HG02943 (cell line): ENCODE measurements at regions not wholly inside any gene's neighbourhood (a gene's known extent, or its start where the extent isn't known, plus 50 kb on each side); places are given as distances from the start of the nearest gene placed in this dataset.

Experiments
- ATAC-seq: cut with Tn5 transposase; IDR thresholded peaks from one replicate; pipeline ENCODE4 v1.9.1; 2021; ENCODE audit warnings: mild to moderate bottlenecking, low read depth, moderate library complexity; ENCODE audit not compliant: unreplicated experiment

DNA sequence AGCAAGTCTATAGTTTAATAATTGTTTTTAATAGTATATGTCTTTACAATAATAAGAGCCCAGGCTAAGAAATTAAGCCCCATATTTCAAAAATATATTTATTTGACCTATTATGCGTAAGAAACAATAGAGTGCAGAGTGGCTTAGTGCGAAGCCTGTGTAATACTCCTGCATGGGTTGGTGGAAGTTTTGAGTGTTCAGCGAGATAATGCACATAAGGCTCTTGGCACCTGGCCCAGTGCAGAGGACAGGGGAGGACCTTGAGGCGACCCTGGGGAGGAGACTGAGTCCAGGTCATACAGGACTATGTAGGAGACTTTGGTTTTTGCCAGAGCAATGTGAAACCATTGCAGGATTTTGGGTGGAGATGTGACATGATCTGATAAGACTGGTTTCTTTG, 132.4 kb upstream of the ST6GAL2 start:
- ATAC-seq, result no peak

DNA sequence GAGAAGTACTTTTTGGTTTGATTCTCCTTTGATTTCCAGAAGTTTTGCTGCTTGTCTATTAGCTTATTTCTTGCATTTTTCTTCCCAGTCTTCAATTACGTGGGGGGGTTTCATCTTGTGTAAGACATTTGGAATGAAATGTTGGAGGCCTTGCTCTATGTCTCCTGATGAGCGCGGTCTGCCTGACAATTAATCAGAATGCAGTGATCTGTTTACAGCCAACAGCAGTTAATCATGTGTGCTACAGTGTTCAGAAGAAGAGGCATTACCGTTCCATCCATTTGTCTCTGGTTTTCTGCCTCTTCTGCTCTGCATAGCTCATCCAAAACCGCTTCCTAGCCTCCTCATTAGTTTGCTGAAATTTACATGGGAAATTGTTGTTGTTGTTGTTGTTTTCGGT, 134.4 kb upstream of the ST6GAL2 start:
- ATAC-seq, result no peak

DNA sequence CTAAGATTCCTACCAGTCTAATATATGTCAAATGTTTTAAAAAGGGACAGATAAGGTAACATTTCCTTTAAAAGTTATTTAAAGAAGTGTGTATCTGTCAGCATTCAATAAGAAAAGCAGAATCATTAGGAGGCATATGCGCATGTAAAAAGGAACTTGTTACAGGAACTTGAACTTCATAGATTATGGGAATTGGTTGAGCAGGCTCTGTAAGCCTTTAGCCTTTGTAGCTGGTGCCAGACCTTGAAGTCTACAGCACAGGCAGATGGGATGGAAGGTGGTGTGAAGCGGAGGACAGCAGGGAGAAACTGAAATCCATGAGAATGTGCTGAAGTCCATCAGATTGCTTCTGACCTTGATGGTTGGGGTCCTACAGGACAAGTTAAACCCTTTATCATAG, 138.3 kb upstream of the ST6GAL2 start:
- ATAC-seq, result no peak

DNA sequence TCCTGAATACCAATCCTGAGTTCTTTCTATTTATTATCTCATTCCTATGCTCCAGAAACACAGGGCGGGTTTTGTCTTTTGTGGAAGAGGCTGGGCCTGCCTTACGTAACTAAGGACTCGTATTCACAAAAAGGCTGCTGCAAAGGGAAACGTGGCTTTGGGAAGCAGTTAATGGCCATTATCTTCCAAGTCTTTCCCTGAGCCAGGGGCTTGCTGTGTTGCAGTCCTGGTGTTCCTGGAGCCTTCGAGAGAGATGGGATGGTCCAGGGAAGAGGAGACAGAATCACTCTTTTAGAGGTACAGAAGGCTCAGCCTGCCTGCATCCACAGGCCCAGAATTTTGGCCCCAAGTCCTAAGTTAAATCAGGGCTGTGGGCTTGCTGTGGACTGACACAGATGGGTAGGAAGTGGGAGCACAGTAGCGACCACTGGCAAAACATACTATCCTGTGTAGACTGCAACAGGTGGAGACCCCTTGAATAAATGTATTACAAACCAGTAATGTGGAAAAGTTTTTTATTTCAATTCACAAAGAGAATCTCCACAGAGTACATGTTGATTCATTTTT, 139.4 kb upstream of the ST6GAL2 start:
- ATAC-seq, result no peak

DNA sequence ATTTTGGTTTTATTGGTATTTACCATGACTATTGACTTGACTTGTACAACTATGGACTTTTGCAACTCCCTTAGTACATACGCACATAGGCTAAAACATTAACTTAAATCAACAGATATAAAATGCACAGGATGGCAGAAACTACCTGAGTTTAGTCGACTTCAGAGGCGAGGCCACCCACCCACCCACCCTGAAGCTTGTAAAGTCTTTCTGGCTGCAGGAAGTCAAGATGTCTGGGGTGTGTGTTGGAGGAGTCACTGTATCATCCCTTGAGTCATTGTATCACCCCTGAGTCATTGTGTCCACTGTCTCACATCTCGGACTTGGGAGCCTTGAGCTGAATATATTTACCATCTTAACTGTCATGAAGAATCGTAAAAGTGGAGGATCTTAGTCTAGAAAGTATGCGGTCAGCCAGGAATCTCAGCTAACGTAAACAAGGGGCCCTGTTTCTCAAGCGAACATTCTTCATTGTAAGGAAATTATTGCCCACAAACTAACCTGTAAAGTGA, 140.0 kb upstream of the ST6GAL2 start:
- no peak for ATAC-seq

DNA sequence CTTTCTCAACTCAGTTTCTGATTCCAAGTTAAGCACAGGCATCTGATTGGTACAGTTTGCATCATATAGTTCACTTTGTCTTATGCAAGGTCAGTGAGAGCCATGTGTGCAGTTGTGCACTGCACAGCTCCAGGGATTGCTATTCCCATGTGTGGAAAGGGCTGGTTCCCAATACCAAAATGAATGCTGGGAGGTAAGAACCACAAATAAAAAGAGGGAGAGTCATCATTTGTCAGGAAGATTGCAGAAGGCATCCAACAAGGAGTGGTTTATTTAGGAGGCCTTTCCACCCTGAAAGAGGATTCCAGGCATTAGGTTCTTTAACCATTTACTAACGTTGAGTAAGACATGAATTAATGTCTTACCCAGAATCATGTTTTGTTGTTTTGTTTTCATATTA, 141.2 kb upstream of the ST6GAL2 start:
- ATAC-seq, result no peak

DNA sequence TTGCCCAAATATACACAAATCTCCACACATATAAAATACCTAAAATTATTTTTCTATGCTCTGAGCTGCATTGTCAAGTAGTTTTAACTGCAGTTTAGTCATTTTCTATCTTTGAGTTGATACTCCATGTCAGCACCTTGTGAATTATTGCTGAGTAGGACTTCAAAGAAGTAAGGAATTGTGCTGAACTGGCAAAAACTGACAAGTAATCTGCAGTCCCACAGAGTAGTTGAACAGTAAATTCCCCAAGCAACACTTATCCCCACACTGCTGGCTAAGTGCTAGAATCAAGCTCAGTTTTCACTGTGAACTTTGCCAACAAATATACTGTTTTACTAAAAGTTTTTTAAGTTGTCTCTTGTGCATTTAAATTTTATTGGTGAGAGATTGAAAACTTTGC, 141.8 kb upstream of the ST6GAL2 start:
- no peak for ATAC-seq

DNA sequence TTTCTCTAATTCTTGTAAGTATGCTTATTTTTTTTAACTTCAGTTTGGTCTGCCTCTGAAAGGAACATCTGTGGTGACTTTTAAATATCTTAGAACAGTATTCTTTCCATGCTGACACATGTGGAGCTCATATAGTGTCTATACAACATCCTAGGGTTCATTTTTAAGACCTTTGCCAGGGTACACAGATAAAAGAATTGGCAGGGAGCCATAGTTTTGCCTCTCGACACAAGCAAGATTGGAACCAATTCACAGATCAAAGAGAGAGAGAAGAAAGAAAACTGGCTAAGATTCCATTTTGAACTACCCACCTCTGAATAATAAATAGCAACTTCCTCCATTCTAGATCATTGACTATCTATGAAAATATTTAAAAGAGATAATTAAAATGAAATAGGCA, 142.7 kb upstream of the ST6GAL2 start:
- no peak for ATAC-seq

DNA sequence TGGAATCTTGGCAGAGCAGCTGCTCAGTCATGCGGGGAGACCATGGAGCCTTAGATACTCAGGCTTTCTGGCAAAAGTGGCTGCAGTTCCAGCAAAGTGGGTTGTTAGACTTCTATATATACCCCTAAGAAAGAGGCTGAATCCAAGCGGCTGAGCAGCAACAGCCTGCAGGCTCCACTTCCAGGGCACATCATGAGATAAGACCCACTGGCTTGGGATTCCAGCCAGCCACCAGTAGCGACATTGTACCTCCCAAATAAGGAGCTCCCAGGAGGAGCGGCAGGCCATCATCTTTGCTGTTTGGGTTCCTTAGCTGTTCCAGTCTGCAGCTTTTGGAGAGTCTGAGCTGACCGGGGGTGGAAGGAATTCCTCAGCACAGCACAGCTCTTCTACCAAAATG, 150.3 kb upstream of the ST6GAL2 start:
- no peak for ATAC-seq

DNA sequence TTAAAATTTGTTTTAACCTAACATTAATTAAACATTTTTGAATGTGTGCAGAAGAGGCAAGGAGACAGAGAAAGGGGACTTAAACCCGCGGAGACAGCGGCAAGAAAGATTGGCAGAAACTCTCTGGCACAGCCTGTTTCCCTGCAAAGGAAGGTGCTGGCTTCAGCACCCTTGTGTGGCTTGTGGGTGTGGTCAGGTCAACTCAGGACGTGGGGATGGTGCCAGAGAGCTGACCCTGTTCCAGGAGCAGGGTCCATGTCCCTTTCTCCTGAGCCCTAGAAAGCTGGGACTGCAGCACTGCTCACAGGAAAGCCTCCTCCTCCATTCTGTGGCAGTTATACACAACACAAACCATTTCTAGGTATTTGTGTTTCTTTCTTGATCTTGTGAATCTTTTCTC, 176.2 kb upstream of the ST6GAL2 start:
- no peak for ATAC-seq

DNA sequence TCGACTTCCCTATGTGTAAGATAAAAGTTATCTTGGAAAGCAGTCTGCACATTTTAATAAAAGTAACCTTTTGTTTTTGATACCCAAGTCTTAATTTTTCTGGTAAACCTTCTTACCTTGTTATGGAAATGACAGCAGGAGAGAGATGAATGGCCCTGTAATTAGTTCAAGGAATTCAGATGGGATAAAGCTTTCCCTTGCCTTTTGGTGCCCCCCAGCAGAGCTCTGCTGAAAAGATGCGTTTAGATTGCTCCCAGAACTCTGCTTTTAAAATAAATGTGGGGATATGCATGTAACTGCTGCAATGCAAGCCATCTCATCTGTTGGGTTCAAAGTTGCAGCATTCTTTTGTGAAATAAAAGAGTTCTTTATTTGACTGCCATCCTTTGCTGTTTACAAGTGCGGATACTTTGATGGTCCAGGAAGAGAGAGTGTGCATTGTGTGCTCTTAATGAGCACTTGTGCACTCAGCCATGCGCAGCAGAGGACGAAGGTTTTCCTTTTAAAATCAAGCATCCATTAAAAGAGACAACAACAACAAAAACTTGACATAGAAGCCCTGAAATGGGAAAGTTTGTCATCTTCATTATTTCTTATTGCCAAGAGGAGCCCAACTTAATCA, 176.7 kb upstream of the ST6GAL2 start:
- no peak for ATAC-seq

DNA sequence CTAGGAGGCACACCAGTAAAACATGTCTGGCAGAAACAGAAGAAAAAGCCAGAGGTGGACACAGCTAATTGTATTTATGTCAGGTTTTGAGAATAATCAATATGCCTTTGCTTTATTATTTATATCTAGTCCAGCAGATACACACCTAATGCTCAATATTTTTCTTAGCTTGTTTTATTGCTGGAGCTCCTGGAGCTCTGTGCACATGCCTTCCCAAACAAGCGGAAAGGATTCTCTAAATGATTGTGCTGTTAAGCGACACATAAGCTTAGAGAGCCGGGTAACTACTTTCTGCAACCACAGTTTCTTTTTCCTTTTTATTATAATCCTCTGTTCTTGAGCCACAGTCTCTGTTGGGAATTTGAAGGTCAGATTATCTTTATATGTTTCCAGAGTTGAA, 177.3 kb upstream of the ST6GAL2 start:
- no peak for ATAC-seq

DNA sequence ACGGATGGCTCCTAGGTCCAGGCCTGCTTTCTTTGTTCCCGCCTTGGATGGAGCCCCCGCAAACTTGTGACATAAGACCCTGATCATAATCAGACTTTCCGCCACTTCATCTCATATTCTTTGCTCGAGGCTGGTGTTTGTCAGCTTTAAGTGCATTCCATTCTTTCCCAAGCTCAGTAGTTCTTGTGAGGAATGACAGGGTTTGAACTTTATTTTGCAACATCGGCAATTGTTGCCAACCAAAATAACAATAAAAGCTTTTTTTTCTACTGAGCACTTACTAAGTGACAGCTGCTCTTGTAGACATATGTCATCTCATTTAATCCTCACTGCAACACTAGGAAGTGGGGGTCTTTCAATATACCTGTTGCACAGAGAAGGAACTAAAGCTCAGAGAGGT, 178.8 kb upstream of the ST6GAL2 start:
- ATAC-seq, result no peak

DNA sequence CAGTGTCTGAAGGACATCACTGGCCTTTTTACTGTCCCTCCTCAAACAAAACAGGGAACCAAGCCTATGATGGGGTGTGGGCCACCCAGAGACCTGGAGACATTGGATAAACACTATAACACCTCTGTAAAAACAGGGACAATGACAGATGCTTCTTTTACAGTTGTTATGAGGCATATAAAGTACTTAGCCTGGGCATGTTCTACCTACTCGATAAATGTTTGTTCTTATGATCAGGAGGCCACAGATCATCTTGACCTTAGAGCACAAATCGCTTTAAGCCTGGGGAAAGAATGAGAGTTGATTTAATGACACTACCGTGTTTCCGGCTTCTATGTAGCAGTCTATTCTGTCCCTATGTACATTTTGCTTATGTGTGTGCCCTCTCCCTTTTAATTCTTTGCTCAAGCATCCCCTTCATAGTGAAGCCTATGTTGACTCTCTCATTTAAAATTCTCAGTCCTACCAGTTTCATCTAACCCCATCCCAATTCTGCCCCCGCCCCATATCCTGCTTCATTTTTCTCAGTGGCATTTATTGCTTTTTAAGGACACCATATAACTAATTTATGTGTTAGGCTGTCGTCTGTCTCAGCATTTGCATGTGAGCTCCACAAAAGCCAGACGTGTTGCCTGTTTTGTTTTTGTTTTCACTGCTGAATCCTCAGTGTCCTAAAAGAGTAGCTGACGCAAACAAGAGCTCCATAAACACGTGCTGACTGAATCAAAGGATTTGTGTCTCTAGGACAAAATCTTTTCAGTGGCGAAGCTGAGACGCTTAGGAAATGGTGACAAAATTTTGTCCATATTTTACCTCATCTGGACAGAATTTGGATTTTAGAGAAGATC, 182.3 kb upstream of the ST6GAL2 start:
- ATAC-seq, result no peak

DNA sequence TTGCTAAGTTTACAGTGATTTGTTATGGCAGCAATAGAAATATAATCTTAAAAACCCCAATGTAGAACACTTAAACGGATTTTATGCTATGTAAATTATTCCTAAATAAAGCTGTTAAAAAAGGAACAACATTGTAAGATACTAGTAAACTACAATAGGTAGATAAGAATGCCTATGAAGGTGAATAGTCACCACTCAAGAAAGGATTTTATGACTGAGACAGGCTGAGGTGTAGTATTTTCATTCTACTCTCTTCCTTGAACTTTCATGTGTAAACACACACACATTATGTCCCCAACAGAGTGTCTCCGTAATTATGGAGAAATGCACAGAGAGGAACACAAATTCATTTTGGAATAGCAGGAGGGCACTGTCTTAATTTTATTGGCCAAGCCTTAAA, 183.9 kb upstream of the ST6GAL2 start:
- no peak for ATAC-seq

DNA sequence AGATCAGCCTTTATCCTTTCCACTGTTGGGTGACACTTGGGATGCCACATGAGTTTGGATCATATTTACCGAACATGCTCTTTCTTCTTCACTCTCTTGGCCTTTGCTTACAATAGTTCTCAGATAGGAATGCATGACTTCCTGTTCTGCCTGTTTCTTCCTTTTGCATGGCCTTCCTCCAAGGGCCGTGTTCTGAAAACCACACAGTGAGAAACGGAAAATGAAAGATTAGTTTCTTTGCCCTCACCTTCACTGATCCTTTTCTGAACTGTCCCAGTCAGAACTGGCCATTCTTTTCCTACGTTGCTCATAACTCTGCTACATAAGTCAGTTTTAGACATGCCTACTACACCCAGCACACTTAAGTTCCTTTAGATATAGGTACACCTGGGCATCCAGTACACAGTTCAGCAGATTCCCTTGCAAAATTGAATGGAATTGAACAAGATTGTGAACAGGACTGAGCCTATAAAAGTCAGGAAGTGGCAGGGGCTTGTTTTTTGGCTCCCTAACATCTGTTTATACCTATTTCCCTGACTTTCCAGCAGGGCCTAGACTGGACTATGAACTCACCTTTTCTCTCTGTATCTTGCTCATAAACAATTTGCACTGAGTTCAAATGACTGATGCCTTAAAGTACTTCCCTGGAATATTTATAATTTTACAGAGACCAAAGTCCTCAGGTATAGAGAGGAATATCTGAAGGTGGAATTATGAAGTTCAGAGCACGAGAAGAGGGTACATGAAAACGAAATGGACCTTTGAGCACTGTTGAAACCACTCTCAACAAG, 186.4 kb upstream of the ST6GAL2 start:
- ATAC-seq, result no peak

DNA sequence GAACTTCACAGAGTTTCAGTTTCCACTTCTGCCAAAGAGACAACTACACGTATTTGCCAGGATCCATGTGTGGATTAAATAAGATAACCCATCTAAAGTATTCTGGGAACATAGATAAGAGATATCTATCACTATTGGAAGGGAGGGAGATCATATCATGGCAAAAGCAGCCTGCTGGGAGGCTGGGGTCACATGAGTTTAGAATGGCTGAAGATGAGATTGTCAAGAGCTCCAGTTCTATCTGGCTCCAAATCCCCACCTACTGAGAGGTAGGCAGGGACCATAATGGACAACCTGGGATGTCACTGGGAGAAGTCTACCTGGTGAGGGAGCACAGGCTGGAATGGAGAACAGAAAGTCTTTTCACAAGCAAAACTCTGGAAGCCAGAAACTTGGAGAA, 192.6 kb upstream of the ST6GAL2 start:
- ATAC-seq, result no peak

DNA sequence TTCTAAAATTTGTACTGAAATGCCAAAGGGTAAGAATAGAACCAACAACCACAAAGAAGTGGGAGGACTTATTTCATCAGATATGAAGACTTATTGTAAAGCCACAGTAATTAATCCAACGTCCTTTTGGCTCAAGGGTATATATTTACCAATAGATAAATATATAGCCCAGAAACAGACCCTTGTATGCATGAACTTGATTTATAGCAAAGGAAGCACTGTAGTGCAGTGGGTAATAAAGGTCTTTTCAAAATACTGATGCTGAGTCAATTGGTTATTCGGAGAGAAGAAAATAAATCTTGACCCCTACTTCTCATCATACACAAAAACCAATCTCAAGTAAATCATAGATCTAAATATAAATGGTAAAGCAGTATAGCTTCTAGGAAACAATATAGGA, 200.5 kb upstream of the ST6GAL2 start:
- no peak for ATAC-seq

DNA sequence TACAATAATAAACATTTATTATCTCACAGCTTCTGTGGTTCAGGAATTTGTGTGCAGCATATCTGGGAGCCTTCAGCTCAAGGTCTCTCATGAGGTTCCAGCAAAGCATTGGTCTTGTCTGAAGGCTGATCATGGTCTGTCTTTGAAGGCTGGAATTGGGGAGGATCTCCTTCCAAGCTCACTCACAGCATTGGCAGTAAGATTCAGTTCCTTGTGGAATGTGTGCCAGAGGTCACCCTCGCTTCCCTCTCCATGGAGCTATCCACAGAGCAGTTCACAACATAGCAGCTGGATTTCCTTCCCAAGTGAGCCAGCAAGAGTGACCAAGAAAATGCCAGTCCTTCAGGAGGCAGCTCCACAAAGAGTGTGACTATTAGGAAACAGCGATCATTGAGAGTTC, 202.2 kb upstream of the ST6GAL2 start:
- no peak for ATAC-seq

DNA sequence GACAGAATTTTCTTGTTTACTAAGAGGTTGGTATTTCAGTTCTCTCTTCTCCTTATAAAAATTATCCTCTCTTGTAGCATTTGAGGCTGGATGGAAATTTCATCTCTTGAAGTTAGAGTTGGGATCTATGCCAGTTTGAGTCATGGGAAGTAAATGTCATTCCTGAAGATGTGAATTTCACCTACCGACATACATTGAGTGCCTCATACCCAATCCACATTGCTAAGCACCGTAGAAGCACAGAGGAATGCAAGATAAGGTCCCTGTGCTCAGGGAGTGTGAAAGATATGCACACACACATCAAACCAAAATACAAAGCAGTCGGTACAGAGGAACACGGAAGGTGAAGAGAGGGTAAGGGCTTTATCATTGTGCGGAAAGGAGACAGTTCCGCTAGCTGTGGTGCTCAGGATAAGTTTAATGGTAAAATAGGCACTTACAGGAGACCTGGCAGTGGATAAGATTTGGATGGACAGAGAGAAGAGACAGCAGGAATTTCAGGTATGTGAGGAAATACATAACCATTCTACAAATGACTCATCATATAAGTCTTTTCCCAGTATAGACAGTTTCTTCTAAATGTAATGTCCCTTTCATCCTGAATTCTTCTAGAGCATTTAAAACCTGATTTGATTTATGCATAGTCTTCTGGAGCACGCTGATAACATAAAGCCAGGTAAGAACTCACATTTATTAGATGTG, 205.3 kb upstream of the ST6GAL2 start:
- no peak for ATAC-seq
